GM10248 (cell line): ENCODE measurements at regions not wholly inside any gene's neighbourhood (a gene's known extent, or its start where the extent isn't known, plus 50 kb on each side); places are given as distances from the start of the nearest gene placed in this dataset.
"Not testable (repeated sequence)": the region's sequence is repeated elsewhere in the genome, so short reads cannot be mapped to it uniquely, and the experiment has no call there.

Experiments
- CTCF ChIA-PET: fragments of 300-600 bp; sonication (Branson Sonifier 250); formaldehyde crosslinking; extraction: SDS; loops from one replicate; lab custom pipeline; 2021; ENCODE audit warnings: antibody characterized with exemption; lab: Yijun Ruan, JAX
- POLR2A ChIA-PET: fragments of 350-650 bp; sonication (Branson Sonifier 250); formaldehyde crosslinking; extraction: SDS; loops from one replicate; lab custom pipeline; 2020; ENCODE audit warnings: antibody characterized with exemption; lab: Yijun Ruan, JAX
- DNase-seq: peaks from one replicate; pipeline ENCODE4 v3.0.0; 2012; ENCODE audit errors: extremely low spot score
- TF ChIP-seq, protein P1 (sequence below): IDR thresholded peaks from 2 replicates; pipeline ENCODE4 v1.5.1; 2012; ENCODE audit warnings: mild to moderate bottlenecking, low read depth; ENCODE audit errors: extremely low read depth, missing control alignments, control extremely low read depth

DNA sequence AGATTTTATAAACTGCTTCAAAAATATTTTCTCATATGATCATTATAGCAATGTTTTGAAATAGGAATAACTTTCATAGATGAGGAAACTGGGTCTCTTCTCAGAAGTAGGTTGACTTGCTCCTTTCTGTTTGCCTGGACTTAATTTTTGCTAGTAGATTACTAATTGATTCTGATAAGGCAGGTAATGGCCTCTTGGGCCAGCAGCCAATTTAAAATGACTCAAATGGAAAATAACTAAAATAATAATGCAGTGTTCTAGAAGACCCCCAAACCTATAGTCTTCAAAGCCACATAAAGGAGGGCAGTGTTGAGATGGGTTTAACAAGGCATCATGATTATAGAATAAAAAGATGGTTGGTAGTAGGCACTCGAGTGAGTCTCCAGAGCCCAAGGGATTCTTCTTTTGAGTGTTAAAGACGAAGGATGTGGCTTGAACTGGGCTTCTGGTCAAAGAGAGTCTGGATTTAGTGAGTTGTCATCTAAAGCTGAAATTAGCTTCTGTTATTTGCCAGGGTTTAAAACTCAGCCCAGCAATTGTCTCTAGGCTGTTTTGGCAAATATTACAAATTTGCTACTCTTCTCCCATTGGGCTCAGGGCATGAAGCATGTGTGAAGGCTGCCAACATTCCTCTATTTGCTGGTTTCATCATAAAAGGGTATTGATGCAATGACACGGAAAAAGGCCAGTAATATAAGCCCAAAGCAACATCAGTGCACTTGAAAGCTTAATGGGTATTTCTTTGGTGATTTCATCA is 297.1 kb upstream of the MEIS2 start:
- TF ChIP-seq, protein P1, sequence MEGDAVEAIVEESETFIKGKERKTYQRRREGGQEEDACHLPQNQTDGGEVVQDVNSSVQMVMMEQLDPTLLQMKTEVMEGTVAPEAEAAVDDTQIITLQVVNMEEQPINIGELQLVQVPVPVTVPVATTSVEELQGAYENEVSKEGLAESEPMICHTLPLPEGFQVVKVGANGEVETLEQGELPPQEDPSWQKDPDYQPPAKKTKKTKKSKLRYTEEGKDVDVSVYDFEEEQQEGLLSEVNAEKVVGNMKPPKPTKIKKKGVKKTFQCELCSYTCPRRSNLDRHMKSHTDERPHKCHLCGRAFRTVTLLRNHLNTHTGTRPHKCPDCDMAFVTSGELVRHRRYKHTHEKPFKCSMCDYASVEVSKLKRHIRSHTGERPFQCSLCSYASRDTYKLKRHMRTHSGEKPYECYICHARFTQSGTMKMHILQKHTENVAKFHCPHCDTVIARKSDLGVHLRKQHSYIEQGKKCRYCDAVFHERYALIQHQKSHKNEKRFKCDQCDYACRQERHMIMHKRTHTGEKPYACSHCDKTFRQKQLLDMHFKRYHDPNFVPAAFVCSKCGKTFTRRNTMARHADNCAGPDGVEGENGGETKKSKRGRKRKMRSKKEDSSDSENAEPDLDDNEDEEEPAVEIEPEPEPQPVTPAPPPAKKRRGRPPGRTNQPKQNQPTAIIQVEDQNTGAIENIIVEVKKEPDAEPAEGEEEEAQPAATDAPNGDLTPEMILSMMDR: no peak
- ChIA-PET CTCF (no interaction called here), POLR2A (no interaction called here)
- DNase-seq: no peak

DNA sequence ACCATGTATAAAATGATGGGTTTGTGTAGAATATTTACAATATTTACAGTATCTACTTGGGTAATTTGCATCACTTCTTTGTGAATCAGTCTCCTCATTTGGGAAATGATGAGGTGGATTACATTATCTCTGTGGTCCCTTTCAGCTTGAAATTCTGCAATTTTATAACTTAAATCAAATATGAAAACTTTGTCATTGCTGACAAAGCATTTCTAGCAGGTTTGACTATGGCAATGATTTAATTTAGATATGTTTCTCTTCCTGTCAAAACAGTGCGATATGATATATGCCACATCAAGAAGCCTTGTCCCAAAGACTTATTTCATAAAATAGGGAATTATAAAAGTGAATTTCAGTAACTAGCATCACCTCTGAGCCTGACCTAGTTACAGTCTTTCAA is 315.8 kb upstream of the MEIS2 start:
- CTCF ChIA-PET: no interaction called here
- POLR2A ChIA-PET: no interaction called here
- DNase-seq: no peak
- TF ChIP-seq, protein P1: no peak

DNA sequence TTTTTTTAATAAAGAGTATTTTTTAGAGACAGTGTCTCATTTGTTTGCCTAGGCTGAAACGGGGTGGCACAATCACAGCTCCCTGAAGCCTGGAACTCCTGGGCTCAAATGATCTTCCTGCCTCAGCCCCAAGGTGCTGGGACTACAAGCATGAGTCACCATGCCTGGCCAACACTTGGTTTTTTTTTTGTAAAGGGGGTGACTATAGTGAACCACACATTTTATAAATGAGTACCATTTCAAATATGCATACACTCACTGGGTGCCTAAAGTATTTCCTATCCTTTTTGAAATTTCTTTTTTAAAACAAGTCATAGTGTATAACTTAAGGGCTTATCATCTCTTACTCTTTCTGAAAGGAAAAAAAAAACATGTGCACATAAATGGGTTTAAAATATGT is 325.2 kb upstream of the MEIS2 start:
- ChIA-PET POLR2A (no interaction called here), CTCF (no interaction called here)
- TF ChIP-seq, protein P1: no peak
- no peak for DNase-seq

DNA sequence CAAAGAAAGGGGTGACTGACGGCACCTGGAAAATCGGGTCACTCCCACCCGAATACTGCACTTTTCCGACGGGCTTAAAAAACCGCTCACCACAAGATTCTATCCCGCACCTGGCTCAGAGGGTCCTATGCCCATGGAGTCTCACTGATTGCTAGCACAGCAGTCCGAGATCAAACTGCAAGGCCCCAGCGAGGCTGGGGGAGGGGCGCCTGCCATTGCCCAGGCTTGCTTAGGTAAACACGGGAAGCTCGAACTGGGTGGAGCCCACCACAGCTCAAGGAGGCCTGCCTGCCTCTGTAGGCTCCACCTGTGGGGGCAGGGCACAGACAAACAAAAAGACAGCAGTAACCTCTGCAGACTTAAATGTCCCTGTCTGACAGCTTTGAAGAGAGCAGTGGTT is 327.0 kb upstream of the MEIS2 start:
- POLR2A ChIA-PET, CTCF ChIA-PET, DNase-seq: not testable (repeated sequence)

DNA sequence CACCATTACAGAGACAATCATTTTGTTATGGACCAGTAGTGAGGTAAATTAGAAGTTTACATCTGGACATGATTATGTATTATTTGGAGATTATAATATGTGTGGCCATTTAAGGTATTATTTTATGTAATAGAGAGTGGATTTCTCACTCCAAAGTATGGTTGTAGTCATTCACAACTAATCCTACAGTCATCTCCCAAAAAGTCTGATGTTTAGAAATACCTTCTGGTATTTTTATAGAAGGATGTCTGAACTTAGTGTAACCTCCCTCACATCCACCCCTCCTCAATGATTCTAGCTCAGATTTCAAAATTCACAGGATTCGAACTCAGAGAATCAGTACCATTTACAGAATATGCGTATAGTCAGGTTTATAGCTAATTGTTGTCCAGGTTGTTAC is 346.6 kb upstream of the MEIS2 start:
- POLR2A ChIA-PET: no interaction called here
- TF ChIP-seq, protein P1: no peak

DNA sequence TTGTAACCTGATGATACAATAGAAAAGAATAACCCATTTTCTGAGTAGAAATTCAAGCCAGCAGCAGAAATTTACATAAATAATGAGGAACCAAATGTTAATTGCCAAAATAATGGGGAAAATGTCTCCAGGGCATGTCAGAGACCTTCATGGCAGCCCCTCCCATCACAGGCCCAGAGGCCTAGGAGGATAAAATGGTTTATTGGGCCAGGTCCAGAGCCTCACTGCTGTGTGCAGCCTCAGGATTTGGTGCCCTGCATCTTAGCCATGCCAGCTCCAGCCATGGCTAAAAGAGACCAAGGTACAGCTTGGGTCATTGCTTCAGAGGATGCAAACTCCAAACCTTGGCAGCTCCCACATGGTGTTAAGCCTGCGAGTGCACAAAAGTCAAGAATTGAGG is 352.1 kb upstream of the MEIS2 start:
- CTCF ChIA-PET: interaction anchor here (1.3 kb wide), 1 partner anchor 10 kb away, joined by 3 read pairs; no protein-coding TSS in a partner anchor
- TF ChIP-seq, protein P1: no peak
- POLR2A ChIA-PET: no interaction called here
- DNase-seq: no peak

More for the DNA sequence above, 346.6 kb upstream of the MEIS2 start:
- CTCF ChIA-PET: no interaction called here
- DNase-seq: no peak

DNA sequence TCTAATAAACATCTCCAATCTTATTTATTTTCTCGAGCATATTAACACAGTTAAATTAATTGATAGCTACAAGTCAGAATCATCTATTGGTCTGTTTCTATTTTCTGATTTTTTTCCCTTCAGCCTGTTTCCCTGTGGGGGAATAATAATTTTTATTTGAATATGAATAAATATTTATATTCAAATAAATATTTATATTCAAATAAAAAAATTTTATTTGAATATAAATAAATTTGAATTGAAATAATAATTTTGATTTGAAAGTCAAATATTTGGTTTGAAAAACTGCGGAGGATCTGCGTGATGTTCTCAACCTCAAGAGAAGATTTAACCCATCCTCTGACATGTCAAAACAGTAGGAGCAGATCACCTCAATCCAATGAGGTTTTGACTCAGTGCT is 380.1 kb upstream of the MEIS2 start:
- CTCF ChIA-PET: no interaction called here
- DNase-seq: no peak
- POLR2A ChIA-PET: no interaction called here
- TF ChIP-seq, protein P1: no peak
